SK-N-SH treated with all-trans-retinoic acid at 6 μM for 48 hours (cell line): ENCODE measurements at regions not wholly inside any gene's neighbourhood (a gene's known extent, or its start where the extent isn't known, plus 50 kb on each side); places are given as distances from the start of the nearest gene placed in this dataset.

ENCODE experiments used
- ATAC-seq: fragments of 200-7000 bp; cut with Tn5 transposase; 3 replicates; pipeline ENCODE4 v1.9.1; 2020; ENCODE audit warnings: mild to moderate bottlenecking, moderate library complexity
- ARNTL ChIP-seq: fragments of 450-650 bp; formaldehyde crosslinking; IDR thresholded peaks from 2 replicates; pipeline ENCODE4 v1.5.0; 2020; ENCODE audit warnings: low read depth, mild to moderate bottlenecking, moderate library complexity, borderline replicate concordance
- CREB5 ChIP-seq: fragments of 250-450 bp; sonication (Bioruptor Pico); IDR thresholded peaks from 2 replicates; pipeline ENCODE4 v1.5.1; 2020; ENCODE audit warnings: low read depth, mild to moderate bottlenecking, moderate library complexity
- CSRNP3 ChIP-seq: fragments of 250-450 bp; sonication (Bioruptor Pico); IDR thresholded peaks from 2 replicates; pipeline ENCODE4 v1.5.1; 2021; ENCODE audit warnings: mild to moderate bottlenecking, moderate library complexity
- ESRRG ChIP-seq: fragments of 250-450 bp; sonication (Bioruptor Pico); IDR thresholded peaks from 2 replicates; pipeline ENCODE4 v1.6.1; 2021; ENCODE audit warnings: mild to moderate bottlenecking
- GLIS3 ChIP-seq: fragments of 250-450 bp; sonication (Bioruptor Pico); IDR thresholded peaks from 2 replicates; pipeline ENCODE4 v1.5.0; 2020; ENCODE audit warnings: mild to moderate bottlenecking, moderate library complexity
- ISL1 ChIP-seq: fragments of 250-450 bp; sonication (Bioruptor Pico); IDR thresholded peaks from 2 replicates; pipeline ENCODE4 v2.1.2; 2022; ENCODE audit warnings: mild to moderate bottlenecking, moderate library complexity
- PATZ1 ChIP-seq: fragments of 250-450 bp; sonication (Bioruptor Pico); IDR thresholded peaks from 2 replicates; pipeline ENCODE4 v1.8.0; 2020; ENCODE audit warnings: mild to moderate bottlenecking, moderate library complexity, borderline replicate concordance
- RARB ChIP-seq: fragments of 250-450 bp; sonication (Bioruptor Pico); IDR thresholded peaks from 2 replicates; pipeline ENCODE4 v1.8.0; 2021; ENCODE audit warnings: mild to moderate bottlenecking, moderate library complexity
- SNAI2 ChIP-seq: fragments of 250-450 bp; sonication (Bioruptor Pico); IDR thresholded peaks from 2 replicates; pipeline ENCODE4 v1.5.0; 2020; ENCODE audit warnings: mild to moderate bottlenecking, moderate library complexity
- TCF4 ChIP-seq: fragments of 250-450 bp; sonication (Bioruptor Pico); IDR thresholded peaks from 2 replicates; pipeline ENCODE4 v1.8.0; 2021; ENCODE audit warnings: mild to moderate bottlenecking, moderate library complexity, borderline replicate concordance
- ZC3H10 ChIP-seq: fragments of 250-450 bp; sonication (Bioruptor Pico); IDR thresholded peaks from 2 replicates; pipeline ENCODE4 v1.5.1; 2021; ENCODE audit warnings: mild to moderate bottlenecking, moderate library complexity
- ZFP30 ChIP-seq: fragments of 450-650 bp; formaldehyde crosslinking; IDR thresholded peaks from 2 replicates; pipeline ENCODE4 v1.5.0; 2022; ENCODE audit warnings: mild to moderate bottlenecking, moderate library complexity
- ZNF70 ChIP-seq: fragments of 450-650 bp; formaldehyde crosslinking; IDR thresholded peaks from 2 replicates; pipeline ENCODE4 v1.5.0; 2020; ENCODE audit warnings: mild to moderate bottlenecking, moderate library complexity
- ZNF8 ChIP-seq: fragments of 450-650 bp; formaldehyde crosslinking; IDR thresholded peaks from 2 replicates; pipeline ENCODE4 v1.5.0; 2020; ENCODE audit warnings: mild to moderate bottlenecking, moderate library complexity
- TF ChIP-seq, protein P1 (sequence below): fragments of 250-450 bp; sonication (Bioruptor Pico); IDR thresholded peaks from 2 replicates; pipeline ENCODE4 v1.5.0; 2020; ENCODE audit warnings: mild to moderate bottlenecking, moderate library complexity
- TF ChIP-seq, protein P2 (sequence below): fragments of 250-450 bp; sonication (Bioruptor Pico); IDR thresholded peaks from 2 replicates; pipeline ENCODE4 v1.8.0; 2021; ENCODE audit warnings: low read depth, mild to moderate bottlenecking, moderate library complexity, borderline replicate concordance

GRCh38 chr17:14794961-14795360, 470.2 kb downstream of the PMP22 start (continued):
- TF ChIP-seq PATZ1: no peak

DNA sequence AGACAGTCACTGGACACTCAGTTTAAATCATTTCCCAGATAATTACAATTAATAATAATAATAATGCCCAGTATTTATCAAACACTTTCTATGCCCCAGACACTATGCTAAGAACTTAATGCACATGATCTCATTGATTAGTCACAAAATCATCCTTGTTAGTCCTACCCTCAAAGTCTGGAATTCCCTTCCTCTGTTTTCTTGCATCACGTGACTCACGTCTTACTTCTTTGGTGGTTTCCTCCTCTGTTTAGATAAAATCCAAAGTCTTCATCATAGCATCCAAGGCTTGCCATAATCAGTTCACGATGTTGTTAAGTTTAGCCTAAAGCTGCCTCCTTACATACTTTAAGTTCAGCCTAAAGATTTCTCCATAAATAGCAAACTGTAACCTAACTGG, 471.9 kb downstream of the PMP22 start:
- ATAC-seq: no peak
- TF ChIP-seq ESRRG (CRISPR knock-in tag) (no peak), GLIS3 (CRISPR knock-in tag) (no peak), PATZ1 (no peak), CREB5 (no peak), ARNTL (CRISPR knock-in tag) (no peak), TCF4 (CRISPR knock-in tag) (no peak), ZNF8 (CRISPR knock-in tag) (no peak)
- TF ChIP-seq, protein P1, sequence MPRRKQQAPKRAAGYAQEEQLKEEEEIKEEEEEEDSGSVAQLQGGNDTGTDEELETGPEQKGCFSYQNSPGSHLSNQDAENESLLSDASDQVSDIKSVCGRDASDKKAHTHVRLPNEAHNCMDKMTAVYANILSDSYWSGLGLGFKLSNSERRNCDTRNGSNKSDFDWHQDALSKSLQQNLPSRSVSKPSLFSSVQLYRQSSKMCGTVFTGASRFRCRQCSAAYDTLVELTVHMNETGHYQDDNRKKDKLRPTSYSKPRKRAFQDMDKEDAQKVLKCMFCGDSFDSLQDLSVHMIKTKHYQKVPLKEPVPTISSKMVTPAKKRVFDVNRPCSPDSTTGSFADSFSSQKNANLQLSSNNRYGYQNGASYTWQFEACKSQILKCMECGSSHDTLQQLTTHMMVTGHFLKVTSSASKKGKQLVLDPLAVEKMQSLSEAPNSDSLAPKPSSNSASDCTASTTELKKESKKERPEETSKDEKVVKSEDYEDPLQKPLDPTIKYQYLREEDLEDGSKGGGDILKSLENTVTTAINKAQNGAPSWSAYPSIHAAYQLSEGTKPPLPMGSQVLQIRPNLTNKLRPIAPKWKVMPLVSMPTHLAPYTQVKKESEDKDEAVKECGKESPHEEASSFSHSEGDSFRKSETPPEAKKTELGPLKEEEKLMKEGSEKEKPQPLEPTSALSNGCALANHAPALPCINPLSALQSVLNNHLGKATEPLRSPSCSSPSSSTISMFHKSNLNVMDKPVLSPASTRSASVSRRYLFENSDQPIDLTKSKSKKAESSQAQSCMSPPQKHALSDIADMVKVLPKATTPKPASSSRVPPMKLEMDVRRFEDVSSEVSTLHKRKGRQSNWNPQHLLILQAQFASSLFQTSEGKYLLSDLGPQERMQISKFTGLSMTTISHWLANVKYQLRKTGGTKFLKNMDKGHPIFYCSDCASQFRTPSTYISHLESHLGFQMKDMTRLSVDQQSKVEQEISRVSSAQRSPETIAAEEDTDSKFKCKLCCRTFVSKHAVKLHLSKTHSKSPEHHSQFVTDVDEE (CRISPR knock-in tag): no peak
- TF ChIP-seq, protein P2, sequence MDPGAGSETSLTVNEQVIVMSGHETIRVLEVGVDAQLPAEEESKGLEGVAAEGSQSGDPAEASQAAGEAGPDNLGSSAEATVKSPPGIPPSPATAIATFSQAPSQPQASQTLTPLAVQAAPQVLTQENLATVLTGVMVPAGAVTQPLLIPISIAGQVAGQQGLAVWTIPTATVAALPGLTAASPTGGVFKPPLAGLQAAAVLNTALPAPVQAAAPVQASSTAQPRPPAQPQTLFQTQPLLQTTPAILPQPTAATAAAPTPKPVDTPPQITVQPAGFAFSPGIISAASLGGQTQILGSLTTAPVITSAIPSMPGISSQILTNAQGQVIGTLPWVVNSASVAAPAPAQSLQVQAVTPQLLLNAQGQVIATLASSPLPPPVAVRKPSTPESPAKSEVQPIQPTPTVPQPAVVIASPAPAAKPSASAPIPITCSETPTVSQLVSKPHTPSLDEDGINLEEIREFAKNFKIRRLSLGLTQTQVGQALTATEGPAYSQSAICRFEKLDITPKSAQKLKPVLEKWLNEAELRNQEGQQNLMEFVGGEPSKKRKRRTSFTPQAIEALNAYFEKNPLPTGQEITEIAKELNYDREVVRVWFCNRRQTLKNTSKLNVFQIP: no peak

GRCh38 chr17:14792746-14793145, 472.4 kb downstream of the PMP22 start:
- TF ChIP-seq CSRNP3 (CRISPR knock-in tag) (no peak), SNAI2 (CRISPR knock-in tag) (no peak), ARNTL (CRISPR knock-in tag) (no peak), RARB (CRISPR knock-in tag) (no peak), ZNF70 (CRISPR knock-in tag) (no peak), ZNF8 (CRISPR knock-in tag) (no peak), ZFP30 (CRISPR knock-in tag) (no peak), ESRRG (CRISPR knock-in tag) (no peak), CREB5 (no peak), ZC3H10 (CRISPR knock-in tag) (no peak), PATZ1 (no peak), ISL1 (no peak)
- ATAC-seq: no peak
